ENCODE measurements at regions not wholly inside any gene's neighbourhood (a gene's known extent, or its start where the extent isn't known, plus 50 kb on each side); places are given as distances from the start of the nearest gene placed in this dataset.

- no peak for DNase-seq
Measured at GRCh38 chr22:22421392-22421791, 87.2 kb downstream of the ZNF280B start.

DNA sequence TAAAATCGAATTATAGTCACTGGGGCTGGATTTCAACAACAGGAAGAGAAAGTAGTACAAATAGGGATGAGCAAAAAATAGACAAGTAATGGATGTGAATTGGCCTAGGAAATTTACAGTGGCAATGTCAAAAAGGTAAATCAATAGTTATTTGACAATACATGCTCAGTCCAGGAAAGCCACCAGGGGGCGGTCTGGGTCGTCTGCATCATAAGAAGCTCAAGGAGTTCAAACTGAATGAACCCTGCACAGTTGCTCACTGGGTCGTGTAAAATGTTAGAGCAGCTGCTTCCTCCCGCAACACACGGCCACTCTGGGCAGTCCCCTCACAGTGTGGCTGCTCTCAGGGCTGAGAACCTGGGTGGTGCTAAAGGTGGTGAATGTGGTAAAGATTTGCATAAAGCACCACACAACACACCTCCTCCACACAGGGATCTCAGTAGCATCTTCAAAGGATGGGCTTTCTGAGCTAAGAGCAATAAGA lies 85.9 kb downstream of the ZNF280B start:
- DNase-seq, result peak; percentile 37

GRCh38 chr22:22423681-22424080 lies 84.9 kb downstream of the ZNF280B start:
- DNase-seq, result no peak

DNA sequence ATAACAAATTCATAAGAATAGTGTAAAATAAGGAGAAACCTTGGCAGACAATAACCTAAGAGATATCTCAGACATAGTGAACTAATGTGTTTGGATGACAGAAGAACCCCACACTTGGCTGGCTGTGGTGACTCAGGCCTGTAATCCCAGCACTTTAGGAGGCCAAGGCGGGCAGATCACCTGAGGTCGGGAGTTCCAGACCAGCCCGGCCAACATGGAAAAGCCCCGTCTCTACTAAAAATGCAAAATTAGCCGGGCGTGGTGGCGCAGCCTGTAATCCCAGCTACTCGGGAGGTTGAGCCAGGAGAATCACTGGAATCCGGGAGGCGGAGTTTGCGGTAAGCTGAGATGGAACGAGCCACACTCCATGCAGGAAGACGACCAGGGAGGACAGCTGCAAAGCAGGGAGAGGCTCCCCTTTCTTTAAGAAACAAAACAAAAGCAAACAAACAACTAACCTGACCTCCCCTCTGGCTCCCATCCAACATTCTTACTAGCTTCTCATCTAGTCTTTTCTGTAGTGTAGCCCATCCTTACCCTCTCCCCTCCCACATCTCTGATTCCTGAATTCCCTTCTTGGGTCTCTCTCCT lies 84.2 kb downstream of the ZNF280B start:
- no peak for DNase-seq

DNA sequence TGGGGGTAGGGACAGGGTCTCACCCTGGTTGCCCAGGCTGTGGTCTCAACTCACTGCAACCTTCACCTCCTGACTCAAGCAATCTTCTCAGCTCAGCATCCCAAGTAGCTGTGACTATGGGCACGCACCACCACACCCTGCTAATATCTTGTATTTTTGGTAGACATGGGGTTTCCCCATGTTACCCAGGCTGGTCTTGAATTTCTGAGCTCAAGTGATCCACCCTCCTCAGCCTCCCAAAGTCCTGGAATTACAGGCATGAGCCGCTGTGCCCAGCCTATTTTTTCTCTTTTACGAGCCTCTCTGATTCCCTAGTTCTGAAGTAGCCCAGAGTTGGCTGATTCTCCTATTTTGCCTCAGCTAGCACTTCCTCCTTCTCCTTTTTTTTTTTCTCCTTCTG lies 83.6 kb downstream of the ZNF280B start:
- DNase-seq, result no peak

DNA sequence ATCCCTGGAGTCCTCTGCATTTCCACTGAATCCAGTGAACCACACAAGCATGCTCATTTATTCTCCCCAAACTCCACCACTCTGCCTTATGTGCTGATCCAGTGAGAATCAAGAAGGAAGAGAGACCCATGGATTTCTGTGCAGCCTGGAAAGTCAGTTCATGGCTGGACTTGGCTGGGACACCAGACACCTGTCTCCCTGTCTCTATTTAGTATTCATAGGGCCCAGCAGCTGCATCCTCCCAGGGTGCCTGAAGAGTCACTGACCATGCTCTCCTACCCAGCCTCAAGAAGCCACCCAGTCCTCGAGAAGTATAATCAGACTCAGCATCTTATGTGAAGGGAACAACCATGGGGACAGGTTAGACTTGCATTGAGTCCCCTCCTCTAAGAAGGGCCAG lies 83.2 kb downstream of the ZNF280B start:
- DNase-seq, result no peak

DNA sequence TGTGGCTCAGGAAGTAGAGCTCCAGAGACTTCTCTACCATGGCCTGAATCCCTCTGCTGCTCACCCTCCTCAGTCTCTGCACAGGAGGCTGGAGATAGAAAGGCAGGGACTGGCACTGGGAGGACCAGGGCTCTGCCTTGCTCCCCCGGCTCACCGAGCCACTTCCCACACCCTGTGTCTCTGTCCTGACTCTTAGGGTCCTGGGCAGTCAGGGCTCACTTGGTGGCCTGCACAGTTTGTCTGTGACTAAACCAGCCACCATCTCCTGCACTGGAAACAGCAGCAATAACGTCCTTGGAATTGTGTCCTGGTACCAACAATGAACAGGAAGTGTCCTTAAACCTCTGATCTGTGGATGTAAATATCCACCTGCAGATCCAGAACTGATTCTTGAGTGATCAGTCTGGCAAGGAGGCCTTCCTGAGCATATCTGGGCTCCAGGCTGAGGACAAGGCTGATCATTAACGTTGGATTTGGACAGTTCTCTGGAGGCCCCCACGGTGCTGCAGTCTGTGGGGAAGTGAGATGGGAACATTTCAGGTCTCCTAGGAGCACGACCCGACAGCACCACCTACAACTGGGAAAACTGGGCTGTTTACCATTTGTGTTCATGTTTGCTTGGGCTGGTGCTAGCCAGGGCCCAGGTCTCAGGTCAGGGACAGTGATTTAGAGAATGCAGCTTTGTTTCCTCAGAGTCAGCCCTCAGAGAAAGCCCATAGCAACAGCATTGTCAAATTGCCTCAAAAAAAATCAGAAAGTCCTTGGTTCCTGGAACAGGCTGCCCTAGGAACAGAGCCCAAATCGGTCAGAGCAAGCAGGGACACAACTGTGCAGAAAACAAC lies 82.5 kb downstream of the ZNF280B start:
- no peak for DNase-seq

- no peak for DNase-seq
Measured at GRCh38 chr22:22427542-22428065, 80.9 kb downstream of the ZNF280B start.

GRCh38 chr22:22428222-22429098 lies 80.1 kb downstream of the ZNF280B start:
- DNase-seq, result no peak

DNA sequence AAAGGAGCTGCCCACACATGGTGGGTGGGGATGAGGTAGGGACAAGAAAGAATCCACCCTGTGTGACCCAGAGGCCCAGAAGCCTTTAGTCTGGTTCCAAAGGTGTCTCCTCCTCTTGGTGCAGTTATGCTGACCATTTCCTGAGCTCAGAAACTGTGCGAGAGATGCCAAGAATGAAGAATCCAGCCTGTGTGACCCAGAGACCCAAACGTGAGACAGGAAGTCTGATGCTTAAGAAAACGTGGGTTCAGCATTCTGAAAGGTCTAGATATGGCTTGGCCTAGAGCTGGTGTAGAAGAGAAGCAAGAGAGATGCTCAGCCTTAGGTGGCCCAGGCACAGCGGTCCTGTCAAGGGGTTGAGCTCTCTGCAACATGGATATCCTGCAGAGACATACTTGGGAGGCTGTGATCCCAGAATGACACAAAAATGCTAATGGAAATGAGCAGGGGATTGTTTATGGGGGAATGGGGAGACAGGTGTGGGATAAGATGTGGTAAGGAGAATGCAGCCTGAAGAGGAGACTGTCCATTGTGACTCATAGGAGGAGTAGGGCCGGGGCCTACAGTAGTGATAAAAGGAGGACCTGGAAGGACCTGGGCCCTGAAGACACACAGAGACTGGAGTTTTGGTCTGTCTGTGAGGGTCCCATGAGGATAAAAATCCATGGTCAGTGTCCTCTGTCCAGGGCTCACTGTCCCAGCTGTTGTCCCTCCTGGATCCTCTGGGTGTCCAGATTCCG lies 79.0 kb downstream of the ZNF280B start:
- DNase-seq, result no peak

GRCh38 chr22:22430111-22430820 lies 78.3 kb downstream of the ZNF280B start:
- no peak for DNase-seq

DNA sequence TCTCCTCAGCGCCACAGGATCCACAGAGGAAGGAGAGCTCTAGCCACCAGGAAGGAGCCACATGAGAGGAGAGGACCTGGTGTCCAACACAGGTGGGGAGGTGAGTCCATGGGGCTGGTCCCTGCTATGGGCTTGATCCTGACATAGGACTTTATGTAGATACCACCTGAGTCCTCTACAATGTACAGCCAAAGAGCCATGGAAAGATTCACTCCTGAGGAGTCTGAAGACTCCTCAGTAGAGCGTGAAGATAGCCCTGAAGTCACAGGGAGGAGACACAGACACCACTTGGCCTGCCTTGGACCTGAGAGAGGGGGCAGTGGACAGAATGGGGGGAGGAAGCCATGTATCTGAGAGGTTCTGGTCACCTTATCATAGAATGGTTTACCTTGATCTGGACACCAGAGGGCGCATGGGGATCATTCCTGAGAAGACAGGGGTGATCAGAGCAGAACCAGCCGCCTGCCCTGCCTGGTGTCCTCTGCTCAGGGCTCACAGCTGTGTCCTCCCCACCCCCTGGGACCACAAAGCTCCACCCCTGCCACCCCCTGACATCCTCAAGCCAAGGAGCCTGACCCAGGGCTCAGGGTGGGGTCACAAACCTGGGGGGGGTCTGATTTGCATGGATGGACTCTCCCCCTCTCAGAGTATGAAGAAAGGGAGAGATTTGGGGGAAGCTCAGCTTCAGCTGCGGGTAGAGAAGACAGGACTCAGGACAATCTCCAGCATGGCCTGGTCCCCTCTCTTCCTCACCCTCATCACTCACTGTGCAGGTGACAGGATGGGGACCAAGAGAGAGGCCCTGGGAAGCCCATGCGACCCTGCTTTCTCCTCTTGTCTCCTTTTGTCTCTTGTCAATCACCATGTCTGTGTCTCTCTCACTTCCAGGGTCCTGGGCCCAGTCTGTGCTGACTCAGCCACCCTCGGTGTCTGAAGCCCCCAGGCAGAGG lies 77.0 kb downstream of the ZNF280B start:
- DNase-seq, result peak; percentile 49

GRCh38 chr22:22432479-22432878 lies 76.1 kb downstream of the ZNF280B start:
- no peak for DNase-seq

GRCh38 chr22:22432937-22433336 lies 75.6 kb downstream of the ZNF280B start:
- DNase-seq, result no peak

GRCh38 chr22:22433770-22434169 lies 74.8 kb downstream of the ZNF280B start:
- no peak for DNase-seq
